Suppressor macrophage treated with lipopolysaccharide for 4 hours (primary cell): ENCODE measurements at regions not wholly inside any gene's neighbourhood (a gene's known extent, or its start where the extent isn't known, plus 50 kb on each side); places are given as distances from the start of the nearest gene placed in this dataset.
A peak's percentile ranks its signal among the peaks of the same experiment; 100 is the strongest.

Source experiments
- DNase-seq: peaks from one replicate; pipeline ENCODE4 v3.0.0-alpha.2; 2020

DNA sequence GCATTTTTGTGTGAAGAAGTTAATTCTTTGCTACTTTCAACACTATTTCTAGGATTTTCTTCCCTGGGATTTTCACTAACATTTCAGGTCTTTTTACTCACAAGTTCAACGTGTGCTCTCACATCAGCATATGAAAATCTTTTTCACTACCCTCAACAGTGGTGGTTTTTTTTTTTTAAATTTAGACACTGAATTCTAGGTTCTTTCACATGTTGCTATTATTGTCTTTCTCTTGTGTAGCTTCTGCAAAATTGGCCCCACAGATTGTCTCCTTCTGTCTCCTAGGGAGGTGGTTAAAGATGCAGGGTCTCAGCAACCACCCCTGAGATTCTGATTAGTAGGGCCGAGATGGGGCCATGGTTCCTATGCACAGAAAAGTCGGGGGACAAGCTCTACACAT, 165.0 kb upstream of the GPR26 start:
- DNase-seq = no peak

DNA sequence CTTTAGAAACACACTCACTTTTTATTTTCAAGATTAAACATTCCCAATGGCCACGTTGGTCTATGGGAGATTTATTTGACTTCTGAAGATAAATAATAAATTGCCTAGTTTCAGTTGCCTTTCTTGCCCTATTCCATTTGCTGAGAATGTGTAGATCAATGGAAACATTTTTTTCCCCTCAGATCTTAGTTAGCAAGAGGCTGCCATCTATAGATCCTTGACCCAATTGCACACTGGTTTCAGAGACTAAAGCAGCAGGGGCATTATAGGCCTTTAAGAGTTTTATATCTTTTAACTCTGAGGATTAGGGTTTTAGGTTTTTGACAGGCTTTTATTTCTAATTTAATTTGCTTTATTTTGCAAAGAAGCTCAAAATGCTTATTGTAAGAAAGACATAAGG, 163.2 kb upstream of the GPR26 start:
- DNase-seq = no peak

DNA sequence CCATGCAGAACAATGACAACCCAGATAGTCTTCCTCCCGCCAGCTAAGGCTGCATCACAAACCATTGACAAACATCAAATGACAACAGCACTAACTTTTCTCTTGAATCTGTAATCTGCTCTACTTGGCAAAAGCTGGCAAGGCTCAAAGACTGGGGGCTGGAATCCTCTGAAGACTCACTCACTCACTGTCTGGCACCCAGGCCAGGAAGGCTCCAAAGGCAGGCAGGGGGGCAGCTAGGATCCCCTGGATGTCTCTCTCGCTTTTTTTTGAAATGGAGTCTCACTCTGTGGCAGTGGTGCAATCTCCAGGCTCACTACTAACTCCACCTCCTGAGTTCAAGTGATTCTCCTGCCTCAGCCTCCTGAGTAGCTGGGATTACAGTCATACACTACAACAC, 159.7 kb upstream of the GPR26 start:
- DNase-seq = no peak

DNA sequence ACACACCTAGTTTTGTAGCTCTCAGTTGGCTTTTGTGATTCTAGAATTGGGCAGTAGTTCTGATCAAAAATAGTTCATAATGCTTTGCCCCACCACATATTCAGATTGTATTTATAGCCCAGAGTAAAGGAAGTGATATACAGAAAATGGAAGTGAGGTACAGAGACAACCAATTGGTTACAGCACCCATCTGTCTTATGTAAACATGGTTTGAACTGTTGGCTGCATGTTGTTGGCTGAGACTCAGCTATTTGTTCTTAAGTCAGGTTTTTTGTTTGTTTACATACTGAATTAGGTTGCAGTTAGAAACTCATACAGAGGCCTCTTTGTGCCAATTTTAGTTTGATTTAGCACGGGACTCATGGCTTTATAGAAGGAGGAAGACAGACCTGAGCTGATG, 158.9 kb upstream of the GPR26 start:
- DNase-seq = no peak

DNA sequence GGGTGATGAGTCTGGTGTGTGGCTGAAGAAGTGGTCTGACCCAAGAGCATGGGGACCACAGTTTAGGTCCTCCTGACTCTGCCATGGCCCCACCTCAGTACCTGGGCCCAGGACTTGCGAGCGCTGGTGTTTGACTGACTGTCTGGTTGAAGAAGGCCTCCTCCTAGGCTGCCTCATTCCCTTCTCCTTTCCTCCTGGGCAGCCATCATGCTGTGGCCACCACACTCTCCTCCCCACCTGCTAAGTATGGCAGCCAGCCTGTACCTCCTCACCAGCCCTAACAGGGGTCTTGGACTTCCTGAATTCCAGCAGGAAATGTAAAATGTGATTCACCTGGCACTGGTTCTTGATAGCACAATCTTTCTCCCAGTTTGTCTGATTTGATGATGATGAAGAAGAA, 156.8 kb upstream of the GPR26 start:
- no peak for DNase-seq

DNA sequence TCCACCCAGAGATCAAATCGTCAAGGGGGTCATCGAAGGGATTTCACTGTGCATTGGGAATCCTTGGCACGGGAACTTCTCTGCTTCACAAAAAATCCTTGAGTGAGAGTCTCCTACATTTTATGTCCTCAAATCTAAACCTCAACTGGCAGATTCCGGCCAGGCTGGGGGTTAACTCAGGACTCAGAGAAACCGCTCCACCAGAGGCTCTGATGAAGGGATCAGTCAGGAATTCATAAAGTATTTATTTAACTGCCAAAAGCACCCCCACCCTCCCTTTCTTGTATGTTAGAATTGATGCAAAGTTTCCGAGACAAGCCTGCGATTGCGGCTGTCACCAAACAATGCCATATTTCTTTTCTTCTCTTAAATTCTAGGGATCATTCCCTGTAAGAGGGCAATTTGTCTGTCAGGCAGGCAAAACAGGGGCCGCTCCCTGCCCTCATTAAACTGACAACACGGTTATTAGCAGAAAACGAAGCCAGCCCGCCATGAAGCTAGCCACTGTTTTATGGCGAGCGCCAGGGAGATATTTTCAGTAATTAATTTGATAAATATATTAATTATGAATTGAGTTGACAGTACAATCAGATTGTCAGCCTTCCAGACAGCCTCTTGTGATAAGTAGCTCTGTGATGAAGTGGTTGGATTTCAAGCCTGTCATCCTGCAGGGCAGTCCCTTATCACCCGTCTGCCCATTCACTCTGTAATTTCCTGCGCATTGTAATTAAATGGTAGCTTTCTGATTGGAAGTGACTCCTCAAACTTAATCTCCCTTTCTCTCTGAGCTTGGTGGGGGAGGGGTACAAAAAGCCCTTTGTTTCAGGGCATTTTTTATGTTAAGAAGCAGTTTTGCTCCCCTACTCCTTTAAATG, 153.0 kb upstream of the GPR26 start:
- DNase-seq = no peak

DNA sequence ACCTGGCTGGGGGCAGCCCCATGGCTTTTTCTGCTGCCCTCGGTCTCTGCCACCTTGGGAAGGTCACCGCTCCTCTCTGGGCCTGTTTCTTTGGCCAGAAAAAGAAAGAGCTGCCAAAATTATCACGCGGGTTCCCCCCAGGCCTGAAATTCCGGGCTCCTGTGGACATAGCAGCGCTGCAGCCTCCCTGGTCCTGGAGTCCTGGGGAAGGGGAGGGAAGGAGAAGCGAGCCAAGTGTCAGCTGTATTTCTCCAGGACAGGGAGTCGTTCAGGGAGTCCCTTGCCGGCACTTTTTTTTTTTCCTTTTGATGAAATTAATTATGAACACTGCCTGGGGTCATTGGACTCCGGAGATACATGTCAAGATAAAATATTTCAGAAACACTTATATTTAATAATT, 152.3 kb upstream of the GPR26 start:
- DNase-seq = no peak

DNA sequence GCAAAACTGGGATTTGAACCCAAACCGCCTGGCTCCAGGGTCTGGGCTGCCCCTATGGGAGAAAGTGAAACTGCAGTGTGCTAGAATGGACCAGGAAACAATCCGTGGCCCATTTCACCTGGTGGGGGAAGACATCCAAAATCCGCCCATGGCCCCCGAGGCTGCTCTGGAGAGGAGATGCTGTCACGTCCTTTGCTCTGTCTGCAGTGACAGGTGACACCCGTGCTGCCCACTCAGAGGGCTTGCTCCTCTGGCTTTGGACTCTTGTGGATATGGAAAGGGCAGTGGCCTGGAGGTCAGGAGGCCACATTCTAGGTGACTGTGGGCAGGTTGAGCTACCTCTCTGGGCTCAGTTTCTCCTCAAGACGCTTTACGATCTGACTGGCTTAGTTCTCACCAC, 151.2 kb upstream of the GPR26 start:
- no peak for DNase-seq

DNA sequence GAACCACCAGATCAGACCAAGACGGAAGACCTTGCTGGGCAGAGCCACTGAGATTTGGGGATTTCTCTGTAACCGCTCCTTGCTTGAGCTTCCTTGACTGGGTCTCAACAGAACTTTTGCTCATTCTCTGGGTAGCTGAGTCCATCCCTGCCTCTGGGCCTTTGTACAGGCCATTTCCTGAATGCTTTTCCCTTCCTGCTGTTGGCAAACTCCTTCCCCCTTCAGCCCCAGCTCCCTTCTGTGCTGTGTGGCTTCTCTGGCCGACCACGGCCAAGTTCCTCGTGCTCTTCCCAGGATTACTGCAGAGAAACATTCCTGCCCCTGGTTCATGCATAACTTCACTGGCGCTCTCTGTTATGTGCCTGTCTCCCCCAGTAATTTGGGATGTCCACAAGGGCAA, 150.5 kb upstream of the GPR26 start:
- no peak for DNase-seq

DNA sequence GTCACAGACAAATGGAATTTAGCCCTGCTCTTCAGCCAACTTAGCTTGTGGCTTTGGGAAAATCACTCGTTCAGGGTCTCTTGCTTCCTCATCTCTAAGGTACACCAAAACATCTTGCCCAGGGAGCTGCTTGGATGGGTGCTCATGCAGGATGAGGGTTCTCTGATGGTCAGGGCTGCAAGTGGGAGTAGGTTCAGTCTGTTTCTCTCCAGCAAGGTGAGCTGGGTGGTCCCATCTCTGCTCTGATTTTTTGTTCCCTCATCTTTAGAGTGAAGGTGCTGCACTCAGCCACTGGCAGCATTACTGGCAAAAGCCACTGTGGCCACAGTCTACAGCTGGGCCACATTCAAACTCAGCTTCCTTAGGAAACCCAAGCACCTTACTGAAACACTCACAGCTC, 149.9 kb upstream of the GPR26 start:
- DNase-seq = no peak

DNA sequence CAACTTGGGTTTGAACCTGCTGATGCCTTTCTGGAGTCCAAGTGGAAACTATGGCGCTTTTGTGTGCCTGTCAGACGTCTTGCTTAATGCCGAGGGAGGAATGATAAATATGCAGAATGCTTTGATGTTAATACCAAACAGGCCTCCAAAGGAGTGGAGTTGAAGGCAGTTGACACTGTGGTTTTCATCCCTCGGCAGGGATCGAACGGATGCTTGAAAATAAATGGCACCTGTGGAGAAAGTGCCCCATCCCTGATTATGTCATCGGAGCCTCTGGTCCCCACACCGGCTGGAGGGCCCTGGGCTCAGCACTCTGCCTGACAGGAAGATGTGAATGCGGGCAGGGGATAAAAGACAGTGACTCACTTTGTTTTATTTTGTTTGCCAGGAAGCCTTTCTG, 148.7 kb upstream of the GPR26 start:
- DNase-seq = no peak

DNA sequence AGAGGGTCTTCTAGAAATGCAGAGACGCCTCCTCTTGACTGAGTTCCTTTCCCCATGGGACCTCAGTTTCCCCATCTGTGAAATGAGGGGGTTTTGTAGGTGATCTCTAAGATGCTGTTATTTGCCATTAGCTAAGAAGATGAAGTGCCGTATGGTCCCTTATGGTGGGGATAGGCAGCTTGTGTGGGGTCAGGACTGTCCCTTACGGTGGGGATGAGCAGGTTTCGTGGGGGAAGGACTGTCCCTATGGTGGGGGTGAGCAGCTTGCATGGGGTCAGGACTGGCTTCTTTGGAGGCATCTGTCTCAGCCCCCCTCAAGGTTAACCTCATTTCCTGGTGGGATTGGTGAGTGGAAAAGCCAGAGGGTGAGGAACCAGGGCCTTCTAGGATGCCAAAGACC, 148.3 kb upstream of the GPR26 start:
- no peak for DNase-seq

DNA sequence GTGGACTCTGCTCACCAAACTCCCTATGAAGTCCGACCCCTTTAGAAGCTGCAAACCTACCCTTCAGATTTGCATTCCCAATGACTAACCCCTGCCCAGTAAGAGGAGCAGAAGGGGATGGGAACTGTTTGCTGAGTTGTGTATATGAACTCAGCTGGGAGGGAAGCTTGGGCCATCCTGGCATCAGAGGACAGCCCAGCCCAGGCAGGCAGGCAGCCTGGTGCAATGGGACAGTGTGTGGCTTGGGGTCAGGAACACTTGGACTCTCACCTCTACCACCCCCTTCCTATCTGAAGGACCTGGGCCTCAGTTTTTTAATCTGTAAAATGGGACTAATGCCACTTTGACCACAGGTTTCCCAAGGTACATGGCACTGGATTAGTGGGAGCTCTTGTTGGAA, 147.4 kb upstream of the GPR26 start:
- DNase-seq = no peak

DNA sequence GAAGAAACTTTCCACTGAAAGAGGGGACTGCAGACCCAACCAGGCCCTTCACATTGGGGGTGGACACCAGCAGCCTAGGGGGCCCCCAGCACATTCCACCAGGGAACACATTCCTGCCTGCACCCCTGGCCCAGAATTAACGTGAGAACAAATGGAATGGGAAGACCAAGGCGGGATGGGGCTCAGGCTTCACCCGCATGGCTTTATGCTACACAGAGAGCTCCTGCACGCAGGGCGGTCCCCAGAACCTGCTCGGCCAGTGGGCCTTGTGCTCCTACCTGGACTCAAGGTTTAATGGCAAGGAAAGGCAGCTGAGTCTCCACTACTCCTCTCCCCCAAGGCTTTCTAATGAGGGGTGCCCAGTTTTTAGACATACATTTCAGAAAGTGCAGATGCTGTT, 146.3 kb upstream of the GPR26 start:
- no peak for DNase-seq

DNA sequence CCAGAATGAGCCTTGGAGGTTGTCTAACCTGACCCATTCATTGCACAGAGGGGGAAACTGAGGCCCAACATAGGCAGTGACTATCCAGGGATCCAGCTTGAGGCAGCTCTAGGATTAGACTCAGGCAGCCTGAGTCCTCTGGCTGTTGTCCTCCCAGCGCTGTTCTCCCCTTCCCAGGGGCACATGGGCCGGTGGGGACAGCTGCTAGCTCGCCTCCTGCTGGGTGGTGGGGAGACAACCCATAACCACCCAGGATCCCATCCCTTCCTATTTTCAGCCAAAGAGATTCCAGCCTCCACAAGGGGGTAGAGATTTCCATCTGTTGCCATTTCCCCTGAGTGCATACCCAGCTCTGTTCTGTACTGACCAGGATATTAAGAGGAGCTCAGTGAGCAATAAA, 145.1 kb upstream of the GPR26 start:
- DNase-seq = no peak

DNA sequence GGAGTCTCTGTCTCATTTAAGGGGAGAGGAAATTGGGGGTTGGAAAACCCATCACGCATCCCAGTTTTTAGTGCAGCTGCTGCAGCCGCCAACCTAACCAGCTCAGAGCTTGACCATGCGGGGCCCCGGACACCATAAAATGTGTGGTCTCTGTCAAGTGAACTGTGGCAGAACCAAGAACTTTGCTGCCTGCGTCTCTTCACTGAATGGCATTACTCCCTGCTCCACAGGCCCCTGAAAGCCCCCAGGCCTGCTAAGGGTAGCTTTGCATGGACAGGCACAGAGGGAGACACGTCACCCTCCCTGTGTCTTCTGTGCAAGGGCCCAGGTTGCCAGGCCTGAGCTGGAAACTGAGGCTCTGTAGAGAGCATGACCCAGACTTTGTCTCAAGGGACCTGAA, 144.6 kb upstream of the GPR26 start:
- DNase-seq = no peak

DNA sequence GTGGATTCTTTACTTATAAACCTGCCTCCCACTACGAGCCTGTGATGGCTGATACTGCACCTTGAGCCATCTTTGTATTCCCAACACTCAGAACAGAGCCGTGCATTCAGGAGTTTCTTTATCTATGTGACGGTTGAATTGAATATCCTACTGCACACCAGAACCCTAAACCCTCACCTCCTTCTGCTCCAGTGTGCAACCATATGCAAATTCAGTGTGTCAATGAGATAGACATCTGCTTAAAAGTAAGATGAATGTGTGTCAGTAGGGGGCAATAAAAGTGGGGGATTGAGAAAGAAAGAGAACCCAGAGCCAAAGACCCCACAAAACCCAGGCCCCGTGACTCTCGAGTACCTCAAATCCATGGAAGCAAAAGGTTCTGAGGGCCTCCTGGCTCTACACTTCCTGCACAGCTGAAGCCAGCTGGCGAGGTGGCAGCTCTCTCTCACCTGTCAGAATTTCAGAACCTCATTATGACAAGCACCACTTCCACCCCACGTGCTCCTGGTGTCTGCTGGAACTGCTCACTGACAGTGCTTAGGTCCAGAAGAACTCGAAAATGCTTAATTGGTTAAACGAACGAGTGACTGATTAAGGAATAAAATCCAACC, 143.3 kb upstream of the GPR26 start:
- DNase-seq = no peak

DNA sequence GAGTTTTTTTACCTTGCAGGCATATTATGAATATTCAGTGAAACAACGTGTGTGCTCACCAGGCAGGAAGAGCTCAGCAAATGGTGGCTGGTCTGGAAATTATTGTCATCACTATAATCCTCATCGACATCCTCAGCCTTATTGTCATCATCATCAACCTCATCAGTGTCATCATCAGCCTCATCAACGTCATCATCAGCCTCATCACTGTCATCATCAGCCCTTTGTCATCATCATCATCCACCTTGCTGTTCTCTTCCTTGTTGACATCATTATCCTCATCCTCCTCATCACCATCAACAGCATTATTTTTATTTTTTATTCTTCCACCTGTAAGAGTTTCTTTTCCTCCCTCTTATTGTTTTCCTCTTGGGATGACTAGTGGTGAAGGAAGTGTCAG, 142.3 kb upstream of the GPR26 start:
- no peak for DNase-seq

DNA sequence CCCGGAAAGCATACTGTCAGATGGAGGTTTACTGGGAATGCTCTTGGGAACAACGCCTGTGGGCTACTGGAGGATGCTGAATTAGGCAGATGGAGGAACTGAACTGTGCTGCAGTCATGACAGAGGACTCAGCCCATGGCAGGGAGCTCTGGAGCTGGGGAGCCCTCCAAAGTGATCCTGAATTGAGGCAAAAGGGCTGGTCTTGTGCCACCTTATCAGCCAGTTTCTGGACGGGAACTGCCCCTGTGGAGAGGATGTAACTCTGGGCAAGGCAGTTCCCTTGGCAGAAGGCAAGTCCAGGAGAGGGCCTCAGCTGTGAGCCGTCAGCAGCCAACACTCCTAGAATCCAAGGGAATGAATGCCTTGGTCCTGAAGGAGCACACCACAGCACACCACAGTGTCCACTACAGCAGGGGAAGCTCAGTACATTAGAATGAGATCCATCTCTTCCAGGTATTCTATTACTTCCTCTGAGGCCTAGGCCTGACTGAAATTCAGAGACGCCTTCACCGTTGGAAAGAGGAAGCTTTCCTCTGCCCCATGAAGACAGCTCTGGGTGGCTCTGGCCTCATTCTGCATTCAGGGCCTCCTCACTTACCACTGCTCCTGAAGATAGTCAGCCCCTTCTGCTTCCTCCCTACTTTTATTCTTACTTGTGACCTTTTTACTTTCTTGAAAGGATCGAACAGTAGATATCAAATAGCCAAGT, 139.6 kb upstream of the GPR26 start:
- peak; percentile 22 for DNase-seq

DNA sequence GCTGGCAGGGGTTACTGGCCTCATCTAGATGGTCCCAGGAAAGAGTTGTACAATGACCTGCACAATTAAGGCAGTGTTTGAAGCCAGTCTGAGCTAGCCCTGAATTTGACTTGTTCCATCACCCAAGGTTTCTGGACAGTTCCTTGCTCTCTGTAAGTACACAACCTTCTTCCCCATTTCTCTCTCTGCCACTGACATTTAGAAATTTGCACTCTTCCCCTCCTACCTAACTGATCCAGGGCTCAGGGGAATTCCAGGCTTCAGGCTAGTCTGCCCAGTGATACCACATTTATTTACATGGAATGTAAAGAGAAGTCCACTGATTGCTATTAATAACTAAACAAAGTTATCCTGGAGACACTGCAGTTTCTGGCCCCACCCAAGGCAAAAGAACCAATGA, 139.0 kb upstream of the GPR26 start:
- DNase-seq = peak; percentile 59

DNA sequence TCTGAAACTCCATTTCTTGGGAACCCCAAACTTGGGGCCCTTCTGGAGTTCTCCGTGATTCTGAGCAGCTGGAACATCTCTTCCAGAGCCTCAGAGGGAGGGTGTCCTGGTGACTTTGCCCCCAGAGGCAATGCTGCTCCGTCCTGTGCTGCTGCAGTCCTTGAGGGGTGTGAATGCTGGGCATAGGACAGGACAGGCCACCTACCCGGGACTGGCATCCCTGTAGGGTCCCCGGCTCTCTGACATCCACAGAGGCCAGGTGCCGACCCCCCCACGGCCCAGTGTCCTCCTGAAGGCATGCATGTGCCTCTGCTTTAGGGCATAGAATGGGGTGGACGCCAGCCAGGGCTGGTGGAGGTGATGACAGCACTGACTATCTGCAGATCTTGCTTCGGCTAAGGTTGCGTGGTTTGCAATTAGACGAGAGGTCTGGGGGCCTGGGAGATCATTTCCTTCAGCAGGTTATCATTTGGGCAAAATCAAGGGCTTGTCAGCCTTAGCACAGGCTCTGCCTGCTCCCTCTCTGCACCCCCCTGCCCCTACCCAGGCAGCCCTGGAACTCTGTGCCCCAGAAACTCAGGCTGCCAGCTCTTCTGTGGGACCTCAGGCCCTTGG, 136.9 kb upstream of the GPR26 start:
- DNase-seq = no peak

DNA sequence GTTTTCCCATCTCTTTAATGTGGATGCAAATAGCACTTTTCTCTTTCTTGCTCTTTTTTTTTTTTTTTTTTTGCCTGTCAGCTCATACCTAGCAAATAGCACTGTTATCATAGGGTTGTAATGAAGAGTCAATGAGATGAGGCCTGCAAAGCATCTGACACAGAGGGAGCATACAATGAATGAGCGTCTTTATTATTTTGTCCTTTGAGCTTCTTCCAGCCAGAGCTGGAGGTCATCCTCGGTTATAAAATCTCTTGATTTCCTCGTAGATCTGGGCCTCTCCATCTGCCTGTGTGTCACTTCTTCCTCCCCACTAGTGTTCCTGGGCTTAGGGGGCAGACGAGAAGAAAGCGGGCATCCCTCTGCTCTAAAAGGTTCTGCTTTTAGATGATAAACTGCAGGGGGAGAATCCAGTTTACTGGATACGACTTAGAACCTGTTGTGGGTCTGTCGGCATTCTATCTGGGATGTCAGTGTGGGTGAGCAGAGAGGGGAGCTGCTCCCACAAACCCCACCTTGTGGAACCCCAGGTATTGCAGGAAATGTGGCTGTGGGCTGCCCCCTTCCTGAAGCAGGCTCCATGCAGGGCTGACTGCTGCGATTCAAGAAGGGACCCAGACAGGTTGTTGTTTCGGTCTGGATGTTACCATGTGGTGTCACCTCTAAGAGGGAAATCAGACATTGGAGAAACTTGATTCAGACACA, 135.8 kb upstream of the GPR26 start:
- DNase-seq = no peak

DNA sequence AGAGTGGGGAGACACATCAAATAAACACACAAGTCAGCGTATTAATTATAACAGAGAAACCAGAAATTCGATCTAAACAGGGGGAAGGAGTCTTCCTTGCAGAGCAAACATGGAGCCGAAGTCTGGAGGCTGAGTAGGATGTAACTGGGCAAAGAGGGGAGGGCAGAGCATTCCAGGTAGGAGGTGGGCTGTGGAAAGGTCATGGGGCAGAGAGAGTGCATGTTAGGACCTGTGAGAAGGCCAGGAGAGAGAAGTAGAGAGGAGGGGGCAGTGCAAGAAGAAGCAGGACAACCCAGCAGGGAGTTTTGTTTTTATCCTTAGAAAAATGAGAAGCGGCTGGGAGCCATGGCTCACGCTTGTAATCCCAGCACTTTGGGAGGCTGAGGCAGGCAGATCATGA, 130.8 kb upstream of the GPR26 start:
- DNase-seq = no peak
